ENCODE measurements at regions not wholly inside any gene's neighbourhood (a gene's known extent, or its start where the extent isn't known, plus 50 kb on each side); places are given as distances from the start of the nearest gene placed in this dataset.

DNA sequence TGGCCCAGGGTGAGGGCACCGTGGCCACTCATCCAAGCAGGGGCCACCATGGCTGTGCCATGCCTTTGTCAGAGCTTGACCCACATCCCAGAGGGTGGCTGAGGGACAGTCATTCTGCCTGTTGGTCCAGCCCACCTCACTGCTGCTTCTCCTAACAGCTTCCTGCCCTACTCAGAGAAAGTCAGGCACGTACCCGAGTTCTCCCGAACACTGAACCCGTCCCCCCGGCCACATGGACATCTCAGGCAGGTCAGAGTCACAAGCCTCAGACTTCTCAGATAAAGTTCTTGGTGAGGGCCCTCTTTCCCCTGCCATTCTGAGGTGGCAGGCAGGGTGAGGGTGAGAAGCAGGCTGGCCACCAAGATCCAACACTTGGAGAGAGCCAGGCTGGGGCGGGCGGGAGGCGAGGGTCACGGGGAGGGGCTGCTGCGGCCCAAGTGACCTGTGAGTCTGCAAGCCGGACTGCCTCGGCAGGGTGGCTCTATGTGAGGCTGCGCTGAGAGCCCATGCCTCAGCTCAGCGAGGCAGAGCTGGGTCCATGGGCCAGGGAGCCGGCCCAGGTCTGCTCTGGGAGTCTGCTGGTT is 317.8 kb downstream of the TMEM121 start:
- Histone ChIP-seq H3K4me2 (ENCODE audit: low read length) (no peak overlapping the region), H4K91ac (ENCODE audit: low read depth, low read length) (no peak overlapping the region), H3K27me3 (ENCODE audit: insufficient read depth, low read length) (no peaks in the 10 kb centered on the region), H3K79me1 (ENCODE audit: low read length) (no peaks in the 10 kb centered on the region), H4K12ac (ENCODE audit: low read depth, low read length) (no peak overlapping the region), H3K9me3 (ENCODE audit: insufficient read depth, low read depth, low read length) (peaks cover 71% of the 10 kb centered on the region), H2BK12ac (ENCODE audit: low read length) (no peak overlapping the region), H2AFZ (ENCODE audit: insufficient read depth, low read length, poor library complexity) (no peak overlapping the region), H3K9ac (ENCODE audit: low read length) (peak overlapping the region; percentile 64), H4K8ac (ENCODE audit: low read depth, low read length) (no peak overlapping the region), H3K18ac (ENCODE audit: low read length) (no peak overlapping the region), H3K27ac (ENCODE audit: low read depth, low read length) (no peak overlapping the region), H3K4me1 (ENCODE audit: control insufficient read depth in 1 of 2, insufficient read depth in 2 of 2, low read length in 2 of 2) (no peaks in the 10 kb centered on the region), H3K14ac (ENCODE audit: low read length) (no peak overlapping the region), H2BK120ac (ENCODE audit: insufficient read depth, low read length, poor library complexity) (no peak overlapping the region), H2AK5ac (ENCODE audit: low read length) (no peak overlapping the region), H3K36me3 (ENCODE audit: control insufficient read depth in 1 of 2, insufficient read depth in 2 of 2, low read length in 2 of 2) (no peaks in the 10 kb centered on the region), H3K23ac (ENCODE audit: low read length) (no peak overlapping the region), H2BK5ac (ENCODE audit: low read depth, low read length, poor library complexity) (no peak overlapping the region), H3K4me3 (ENCODE audit: low read depth, low read length) (peak overlapping the region; percentile 45), H3K4ac (ENCODE audit: low read depth, low read length) (no peak overlapping the region), H3K79me2 (ENCODE audit: control insufficient read depth, insufficient read depth, low read length, poor library complexity) (no peaks in the 10 kb centered on the region)
- no peak for DNase-seq
- no CpG with 5 or more reads among the region's 16 CpGs for WGBS (ENCODE audit: extremely low coverage, insufficient coverage, insufficient read length)

DNA sequence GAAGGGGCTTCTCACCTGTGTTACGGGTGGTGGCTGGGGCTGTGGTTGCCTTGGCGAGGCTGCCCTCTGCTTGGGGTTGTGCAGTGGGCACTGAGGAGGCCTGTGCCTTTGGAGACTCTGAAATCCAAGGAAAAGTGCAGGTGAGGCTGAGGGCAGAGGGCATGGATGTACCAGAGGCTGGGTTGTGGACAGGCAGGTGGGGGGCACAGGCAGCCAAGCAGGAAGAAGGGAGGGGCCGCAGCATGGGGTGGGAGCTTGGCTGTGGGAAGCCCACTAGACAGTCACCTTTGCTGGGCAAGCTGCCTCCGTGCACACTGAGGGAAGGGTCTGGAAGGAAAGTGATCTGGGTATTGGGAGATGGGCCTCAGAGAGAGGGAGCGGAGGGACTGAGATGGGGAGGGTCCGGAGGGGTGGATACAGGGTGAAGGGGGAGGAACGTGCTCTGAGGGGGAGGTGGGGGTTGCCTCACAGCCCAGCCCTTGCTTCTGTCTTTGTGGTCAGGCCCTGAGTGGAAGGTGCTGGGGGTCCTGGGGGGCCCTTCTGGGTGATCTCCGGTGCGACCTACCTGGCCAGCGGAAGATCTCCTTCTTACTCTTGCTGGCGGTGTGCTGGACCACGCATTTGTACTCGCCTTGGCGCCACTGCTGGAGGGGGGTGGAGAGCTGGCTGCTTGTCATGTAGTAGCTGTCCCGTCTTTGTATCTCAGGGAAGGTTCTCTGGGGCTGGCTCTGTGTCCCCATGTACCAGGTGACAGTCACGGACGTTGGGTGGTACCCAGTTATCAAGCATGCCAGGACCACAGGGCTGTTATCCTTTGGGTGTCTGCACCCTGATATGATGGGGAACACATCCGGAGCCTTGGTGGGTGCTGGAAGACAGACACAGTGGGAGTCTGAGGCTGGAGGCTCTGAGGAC is 318.7 kb downstream of the TMEM121 start:
- no peak for DNase-seq
- WGBS (ENCODE audit: extremely low coverage, insufficient coverage, insufficient read length), result no CpG with 5 or more reads among the region's 18 CpGs
- no peak overlapping the region for H2AFZ ChIP-seq (ENCODE audit: insufficient read depth, low read length, poor library complexity)

GRCh38 chr14:105845725-105846309 is 319.4 kb downstream of the TMEM121 start:
- Histone ChIP-seq H2BK120ac (ENCODE audit: insufficient read depth, low read length, poor library complexity) (no peak overlapping the region), H3K14ac (ENCODE audit: low read length) (no peak overlapping the region), H4K12ac (ENCODE audit: low read depth, low read length) (no peak overlapping the region), H3K27ac (ENCODE audit: low read depth, low read length) (no peak overlapping the region), H3K79me1 (ENCODE audit: low read length) (no peaks in the 10 kb centered on the region), H2BK12ac (ENCODE audit: low read length) (no peak overlapping the region), H3K4me3 (ENCODE audit: low read depth, low read length) (no peak overlapping the region), H2AFZ (ENCODE audit: insufficient read depth, low read length, poor library complexity) (no peak overlapping the region), H3K4me1 (ENCODE audit: control insufficient read depth in 1 of 2, insufficient read depth in 2 of 2, low read length in 2 of 2) (no peaks in the 10 kb centered on the region), H4K8ac (ENCODE audit: low read depth, low read length) (no peak overlapping the region), H2AK5ac (ENCODE audit: low read length) (no peak overlapping the region), H3K27me3 (ENCODE audit: insufficient read depth, low read length) (no peaks in the 10 kb centered on the region), H2BK5ac (ENCODE audit: low read depth, low read length, poor library complexity) (no peak overlapping the region), H4K91ac (ENCODE audit: low read depth, low read length) (no peak overlapping the region), H3K79me2 (ENCODE audit: control insufficient read depth, insufficient read depth, low read length, poor library complexity) (no peaks in the 10 kb centered on the region), H3K18ac (ENCODE audit: low read length) (no peak overlapping the region), H3K4me2 (ENCODE audit: low read length) (no peak overlapping the region), H3K4ac (ENCODE audit: low read depth, low read length) (no peak overlapping the region), H3K9me3 (ENCODE audit: insufficient read depth, low read depth, low read length) (peaks cover 66% of the 10 kb centered on the region), H3K36me3 (ENCODE audit: control insufficient read depth in 1 of 2, insufficient read depth in 2 of 2, low read length in 2 of 2) (no peaks in the 10 kb centered on the region), H3K9ac (ENCODE audit: low read length) (no peak overlapping the region), H3K23ac (ENCODE audit: low read length) (no peak overlapping the region)
- WGBS (ENCODE audit: extremely low coverage, insufficient coverage, insufficient read length), result no CpG with 5 or more reads among the region's 10 CpGs
- no peak for DNase-seq

More for the DNA sequence above, 318.7 kb downstream of the TMEM121 start:
- Histone ChIP-seq H3K79me1 (ENCODE audit: low read length) (no peaks in the 10 kb centered on the region), H3K18ac (ENCODE audit: low read length) (no peak overlapping the region), H3K36me3 (ENCODE audit: control insufficient read depth in 1 of 2, insufficient read depth in 2 of 2, low read length in 2 of 2) (no peaks in the 10 kb centered on the region), H2BK5ac (ENCODE audit: low read depth, low read length, poor library complexity) (no peak overlapping the region), H3K4me3 (ENCODE audit: low read depth, low read length) (peak overlapping the region; percentile 25), H3K23ac (ENCODE audit: low read length) (no peak overlapping the region), H3K9me3 (ENCODE audit: insufficient read depth, low read depth, low read length) (peaks cover 68% of the 10 kb centered on the region), H3K9ac (ENCODE audit: low read length) (no peak overlapping the region), H4K8ac (ENCODE audit: low read depth, low read length) (no peak overlapping the region), H2BK120ac (ENCODE audit: insufficient read depth, low read length, poor library complexity) (no peak overlapping the region), H4K12ac (ENCODE audit: low read depth, low read length) (no peak overlapping the region), H2AK5ac (ENCODE audit: low read length) (no peak overlapping the region), H3K27me3 (ENCODE audit: insufficient read depth, low read length) (no peaks in the 10 kb centered on the region), H4K91ac (ENCODE audit: low read depth, low read length) (no peak overlapping the region), H3K4me1 (ENCODE audit: control insufficient read depth in 1 of 2, insufficient read depth in 2 of 2, low read length in 2 of 2) (no peaks in the 10 kb centered on the region), H3K27ac (ENCODE audit: low read depth, low read length) (no peak overlapping the region), H2BK12ac (ENCODE audit: low read length) (no peak overlapping the region), H3K4ac (ENCODE audit: low read depth, low read length) (no peak overlapping the region), H3K4me2 (ENCODE audit: low read length) (no peak overlapping the region), H3K14ac (ENCODE audit: low read length) (no peak overlapping the region), H3K79me2 (ENCODE audit: control insufficient read depth, insufficient read depth, low read length, poor library complexity) (no peaks in the 10 kb centered on the region)

GRCh38 chr14:105846312-105846711 is 319.9 kb downstream of the TMEM121 start:
- no peaks in the 10 kb centered on the region for H3K27me3 ChIP-seq (ENCODE audit: insufficient read depth, low read length)
- no CpG with 5 or more reads among the region's 5 CpGs for WGBS (ENCODE audit: extremely low coverage, insufficient coverage, insufficient read length)
- H3K9ac ChIP-seq (ENCODE audit: low read length), result no peak overlapping the region
- no peak overlapping the region for H3K4ac ChIP-seq (ENCODE audit: low read depth, low read length)
- H3K23ac ChIP-seq (ENCODE audit: low read length), result no peak overlapping the region
- no peak overlapping the region for H4K91ac ChIP-seq (ENCODE audit: low read depth, low read length)
- H2BK12ac ChIP-seq (ENCODE audit: low read length), result no peak overlapping the region
- H2BK5ac ChIP-seq (ENCODE audit: low read depth, low read length, poor library complexity), result no peak overlapping the region
- H3K36me3 ChIP-seq (ENCODE audit: control insufficient read depth in 1 of 2, insufficient read depth in 2 of 2, low read length in 2 of 2), result no peaks in the 10 kb centered on the region
- H3K79me1 ChIP-seq (ENCODE audit: low read length), result no peaks in the 10 kb centered on the region
- no peak overlapping the region for H3K4me2 ChIP-seq (ENCODE audit: low read length)
- no peak overlapping the region for H4K12ac ChIP-seq (ENCODE audit: low read depth, low read length)
- no peak overlapping the region for H2AK5ac ChIP-seq (ENCODE audit: low read length)
- no peak overlapping the region for H3K14ac ChIP-seq (ENCODE audit: low read length)
- H3K27ac ChIP-seq (ENCODE audit: low read depth, low read length), result no peak overlapping the region
- no peak for DNase-seq
- peaks cover 66% of the 10 kb centered on the region for H3K9me3 ChIP-seq (ENCODE audit: insufficient read depth, low read depth, low read length)
- no peak overlapping the region for H3K4me3 ChIP-seq (ENCODE audit: low read depth, low read length)
- no peak overlapping the region for H2AFZ ChIP-seq (ENCODE audit: insufficient read depth, low read length, poor library complexity)
- no peaks in the 10 kb centered on the region for H3K79me2 ChIP-seq (ENCODE audit: control insufficient read depth, insufficient read depth, low read length, poor library complexity)
- H3K4me1 ChIP-seq (ENCODE audit: control insufficient read depth in 1 of 2, insufficient read depth in 2 of 2, low read length in 2 of 2), result no peaks in the 10 kb centered on the region
- no peak overlapping the region for H2BK120ac ChIP-seq (ENCODE audit: insufficient read depth, low read length, poor library complexity)
- no peak overlapping the region for H3K18ac ChIP-seq (ENCODE audit: low read length)
- no peak overlapping the region for H4K8ac ChIP-seq (ENCODE audit: low read depth, low read length)
